ENCODE measurements at regions not wholly inside any gene's neighbourhood (a gene's known extent, or its start where the extent isn't known, plus 50 kb on each side); places are given as distances from the start of the nearest gene placed in this dataset.
"Not testable (repeated sequence)": the region's sequence is repeated elsewhere in the genome, so short reads cannot be mapped to it uniquely, and the experiment has no call there.

DNA sequence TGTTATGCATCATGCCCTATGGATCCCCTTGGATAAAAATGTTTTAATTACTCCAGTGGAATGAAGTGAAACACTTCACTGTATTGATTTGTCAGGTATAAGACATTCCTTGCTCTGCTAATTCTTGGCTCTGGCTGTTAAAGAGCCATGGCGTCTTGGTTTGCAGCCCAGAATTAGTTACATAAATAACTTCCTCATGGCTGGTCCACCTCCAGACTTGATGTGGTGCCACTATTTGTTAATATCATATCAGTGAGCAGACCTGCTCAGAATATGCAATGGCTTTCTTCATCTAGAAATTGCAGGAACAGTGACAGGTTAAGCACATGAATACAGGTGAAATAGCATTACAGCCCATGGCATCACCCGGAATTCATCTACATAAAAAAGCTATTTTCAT lies 446.9 kb upstream of the GRIN3A start:
- Histone ChIP-seq H3K4me1 (no peaks in the 10 kb centered on the region), H3K4me3 (no peak overlapping the region), H3K36me3 (no peaks in the 10 kb centered on the region), H3K27ac (no peak overlapping the region), H3K27me3 (no peaks in the 10 kb centered on the region), H3K9me3 (peaks cover 3% of the 10 kb centered on the region)
- WGBS: 75% methylated on average over 2 of the region's 2 CpGs
- DNase-seq (ENCODE audit: low spot score in 2 of 2): no peak
- TF ChIP-seq EP300 (IDR thresholded peaks at IDR 0.05) (no peak), POLR2AphosphoS5 (IDR thresholded peaks at IDR 0.05) (no peak), POLR2A (IDR thresholded peaks at IDR 0.05) (no peak)
- TF ChIP-seq, protein P1, sequence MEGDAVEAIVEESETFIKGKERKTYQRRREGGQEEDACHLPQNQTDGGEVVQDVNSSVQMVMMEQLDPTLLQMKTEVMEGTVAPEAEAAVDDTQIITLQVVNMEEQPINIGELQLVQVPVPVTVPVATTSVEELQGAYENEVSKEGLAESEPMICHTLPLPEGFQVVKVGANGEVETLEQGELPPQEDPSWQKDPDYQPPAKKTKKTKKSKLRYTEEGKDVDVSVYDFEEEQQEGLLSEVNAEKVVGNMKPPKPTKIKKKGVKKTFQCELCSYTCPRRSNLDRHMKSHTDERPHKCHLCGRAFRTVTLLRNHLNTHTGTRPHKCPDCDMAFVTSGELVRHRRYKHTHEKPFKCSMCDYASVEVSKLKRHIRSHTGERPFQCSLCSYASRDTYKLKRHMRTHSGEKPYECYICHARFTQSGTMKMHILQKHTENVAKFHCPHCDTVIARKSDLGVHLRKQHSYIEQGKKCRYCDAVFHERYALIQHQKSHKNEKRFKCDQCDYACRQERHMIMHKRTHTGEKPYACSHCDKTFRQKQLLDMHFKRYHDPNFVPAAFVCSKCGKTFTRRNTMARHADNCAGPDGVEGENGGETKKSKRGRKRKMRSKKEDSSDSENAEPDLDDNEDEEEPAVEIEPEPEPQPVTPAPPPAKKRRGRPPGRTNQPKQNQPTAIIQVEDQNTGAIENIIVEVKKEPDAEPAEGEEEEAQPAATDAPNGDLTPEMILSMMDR (IDR thresholded peaks at IDR 0.05): no peak

DNA sequence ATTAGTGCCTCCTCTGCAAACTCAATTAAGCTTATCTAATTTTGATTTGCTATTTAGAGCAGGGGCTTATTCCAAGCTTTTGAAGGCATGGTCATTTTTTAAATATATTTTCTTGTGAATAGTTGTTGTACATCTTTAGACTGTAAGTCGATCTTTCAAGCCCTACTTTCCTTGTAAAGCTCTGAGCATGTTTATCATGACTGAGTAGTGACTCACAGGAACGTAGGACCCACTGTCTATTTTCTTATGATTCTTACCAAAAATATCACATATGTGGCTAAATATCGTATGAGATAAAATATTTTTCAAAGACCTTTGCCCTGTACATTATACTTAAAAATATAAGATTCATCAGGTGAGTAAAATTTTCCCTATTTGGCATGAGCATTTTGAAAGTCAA lies 440.4 kb upstream of the GRIN3A start:
- WGBS: 69% methylated on average over 3 of the region's 3 CpGs
- no peak overlapping the region for H3K4me3 ChIP-seq

GRCh38 chr9:102174202-102174601 lies 435.8 kb upstream of the GRIN3A start:
- H3K36me3 ChIP-seq, H3K4me3 ChIP-seq, H3K27me3 ChIP-seq, H3K9me3 ChIP-seq, H3K27ac ChIP-seq, H3K4me1 ChIP-seq: not testable (repeated sequence)
- 84% methylated on average over 8 of the region's 8 CpGs for WGBS
- peak in 1 of 2 donors; percentile 59 for DNase-seq (ENCODE audit: low spot score in 2 of 2)

More for the DNA sequence above, 440.4 kb upstream of the GRIN3A start:
- H3K27me3 ChIP-seq: no peaks in the 10 kb centered on the region
- H3K4me1 ChIP-seq: no peaks in the 10 kb centered on the region
- H3K27ac ChIP-seq: no peak overlapping the region
- no peak for DNase-seq (ENCODE audit: low spot score in 2 of 2)
- no peaks in the 10 kb centered on the region for H3K9me3 ChIP-seq
- no peaks in the 10 kb centered on the region for H3K36me3 ChIP-seq
- TF ChIP-seq EP300 (IDR thresholded peaks at IDR 0.05) (no peak), POLR2A (IDR thresholded peaks at IDR 0.05) (no peak), POLR2AphosphoS5 (IDR thresholded peaks at IDR 0.05) (no peak)
- TF ChIP-seq, protein P1 (IDR thresholded peaks at IDR 0.05): no peak

DNA sequence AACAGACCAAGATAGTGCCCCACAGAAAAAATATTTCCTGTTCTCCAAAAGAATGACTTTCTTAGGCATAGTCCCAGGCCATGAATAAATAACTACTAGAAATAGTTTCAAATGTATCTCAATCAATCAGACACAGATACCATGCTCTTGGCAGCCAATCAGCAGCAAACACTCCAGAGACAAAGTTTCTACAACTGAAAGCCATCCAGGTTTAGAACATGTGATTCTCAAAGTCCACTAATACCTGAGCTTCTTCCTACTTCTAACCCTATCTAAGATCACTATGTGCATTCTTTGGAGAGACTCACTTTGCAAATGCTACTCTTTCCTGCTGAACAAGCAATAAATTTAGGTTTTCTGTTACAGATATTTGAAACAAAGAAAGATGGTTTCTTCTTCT lies 425.8 kb upstream of the GRIN3A start:
- no peak for DNase-seq (ENCODE audit: low spot score in 2 of 2)
- no peak overlapping the region for H3K27ac ChIP-seq
- no peaks in the 10 kb centered on the region for H3K36me3 ChIP-seq
- no peaks in the 10 kb centered on the region for H3K4me1 ChIP-seq
- no peaks in the 10 kb centered on the region for H3K9me3 ChIP-seq
- no peak overlapping the region for H3K4me3 ChIP-seq
- TF ChIP-seq POLR2A (IDR thresholded peaks at IDR 0.05) (no peak), POLR2AphosphoS5 (IDR thresholded peaks at IDR 0.05) (no peak), EP300 (IDR thresholded peaks at IDR 0.05) (no peak)
- TF ChIP-seq, protein P1 (IDR thresholded peaks at IDR 0.05): no peak
- no peaks in the 10 kb centered on the region for H3K27me3 ChIP-seq

GRCh38 chr9:102153081-102153480 lies 414.6 kb upstream of the GRIN3A start:
- H3K9me3 ChIP-seq; H3K4me3 ChIP-seq; H3K36me3 ChIP-seq; H3K4me1 ChIP-seq; H3K27ac ChIP-seq; H3K27me3 ChIP-seq; DNase-seq (ENCODE audit: low spot score in 2 of 2): not testable (repeated sequence)
- 88% methylated on average over 11 of the region's 12 CpGs for WGBS

DNA sequence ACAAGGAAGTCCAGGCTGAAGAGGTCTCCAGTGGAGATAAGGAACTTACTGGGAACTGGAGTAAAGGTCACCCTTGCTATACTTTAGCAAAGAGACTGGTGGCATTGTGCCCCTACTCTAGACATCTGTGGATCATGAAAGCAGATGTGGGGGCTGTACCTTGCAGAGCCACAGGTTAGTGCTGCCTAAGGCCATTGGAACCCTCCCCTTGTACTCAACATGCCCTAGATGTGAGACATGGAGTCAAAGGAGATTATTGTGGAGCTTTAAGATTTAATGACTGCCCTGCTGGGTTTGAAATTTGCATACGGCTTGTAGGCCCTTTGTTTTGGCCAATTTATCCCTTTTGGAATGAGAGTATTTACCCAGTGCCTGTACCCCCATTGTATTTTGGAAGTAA lies 397.3 kb upstream of the GRIN3A start:
- Histone ChIP-seq H3K27me3 (no peaks in the 10 kb centered on the region), H3K9me3 (peaks cover 7% of the 10 kb centered on the region), H3K36me3 (no peaks in the 10 kb centered on the region), H3K4me1 (no peaks in the 10 kb centered on the region), H3K27ac (no peak overlapping the region), H3K4me3 (no peak overlapping the region)
- WGBS: 64% methylated on average over 1 of the region's 1 CpG
- TF ChIP-seq, protein P1 (IDR thresholded peaks at IDR 0.05): no peak
- no peak for TF ChIP-seq EP300 (IDR thresholded peaks at IDR 0.05)
- TF ChIP-seq POLR2A (IDR thresholded peaks at IDR 0.05): no peak
- TF ChIP-seq POLR2AphosphoS5 (IDR thresholded peaks at IDR 0.05): no peak
- no peak for DNase-seq (ENCODE audit: low spot score in 2 of 2)
